Bronchial epithelial cell (primary cell): ENCODE measurements at regions not wholly inside any gene's neighbourhood (a gene's known extent, or its start where the extent isn't known, plus 50 kb on each side); places are given as distances from the start of the nearest gene placed in this dataset.

Experiments
- DNase-seq: peaks from one replicate; pipeline ENCODE4 v3.0.0-alpha.2; 2010; ENCODE audit warnings: low read depth
- FAIRE-seq: peaks from 2 replicates; lab custom pipeline; 2011; peaks lifted over from hg19 to GRCh38; lab: Jason Lieb, UNC
- H3K27me3 ChIP-seq: 2 replicates; pipeline ENCODE4 v1.5.1; 2011; ENCODE audit warnings: low read length; ENCODE audit not compliant: control insufficient read depth, insufficient read depth
- H3K36me3 ChIP-seq: 2 replicates; pipeline ENCODE4 v1.5.1; 2011; ENCODE audit warnings: low read length; ENCODE audit not compliant: control insufficient read depth, insufficient read depth
- H3K4me3 ChIP-seq: 2 replicates; pipeline ENCODE4 v1.5.1; 2011; ENCODE audit warnings: mild to moderate bottlenecking, low read depth, low read length, control low read depth
- CTCF ChIP-seq: IDR thresholded peaks from 2 replicates; pipeline ENCODE4 v1.5.1; 2011; ENCODE audit warnings: mild to moderate bottlenecking, moderate library complexity, low read length, control low read depth, inconsistent platforms; ENCODE audit not compliant: insufficient read depth, severe bottlenecking

GRCh38 chr18:30387401-30387800 lies 655.1 kb downstream of the DSC3 start:
- Histone ChIP-seq H3K4me3 (no peak overlapping the region), H3K36me3 (no peaks in the 10 kb centered on the region), H3K27me3 (no peaks in the 10 kb centered on the region)
- DNase-seq = peak; percentile 40
- peak; percentile 13 for FAIRE-seq
- TF ChIP-seq CTCF = no peak

DNA sequence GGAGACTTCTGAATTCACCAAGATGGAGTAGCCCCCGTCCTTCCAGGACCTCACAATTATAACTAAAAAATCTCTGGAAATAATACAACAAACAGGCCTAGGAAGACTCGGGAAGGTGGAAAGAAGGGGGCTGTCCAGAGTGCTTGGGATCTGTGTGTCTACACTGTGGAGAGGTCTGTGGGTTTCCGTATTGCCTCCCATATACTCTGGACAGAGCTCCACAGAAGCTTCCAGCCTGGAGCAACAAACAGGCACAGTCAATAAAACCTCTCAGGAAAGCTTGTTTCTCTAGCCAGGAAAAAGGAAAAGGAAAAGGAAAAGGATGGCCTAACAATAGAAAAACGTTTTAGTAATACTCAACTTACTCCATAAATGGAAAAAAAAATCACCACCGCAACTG lies 655.9 kb downstream of the DSC3 start:
- no peak for FAIRE-seq
- H3K27me3 ChIP-seq = no peaks in the 10 kb centered on the region
- H3K4me3 ChIP-seq = no peak overlapping the region
- H3K36me3 ChIP-seq = no peaks in the 10 kb centered on the region
- no peak for TF ChIP-seq CTCF
- DNase-seq = no peak

DNA sequence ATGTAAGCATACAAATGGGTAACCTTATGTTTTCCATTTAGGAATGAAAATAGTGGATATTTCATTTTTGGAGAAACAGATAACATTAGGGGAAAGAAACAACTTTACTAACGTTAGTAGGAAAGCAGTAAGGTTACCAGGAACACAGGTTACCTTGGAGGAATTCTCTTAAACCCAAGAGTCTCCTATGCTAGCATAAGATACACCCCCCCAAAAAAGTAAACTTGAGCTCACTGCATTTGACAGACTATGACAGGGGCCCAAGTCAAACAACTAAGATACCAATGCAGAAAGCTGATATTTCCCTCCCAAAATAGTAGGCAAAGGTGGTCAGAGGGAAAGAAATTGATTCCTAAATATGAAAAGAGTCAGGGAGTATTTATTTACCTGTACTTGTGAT lies 656.9 kb downstream of the DSC3 start:
- no peak for TF ChIP-seq CTCF
- Histone ChIP-seq H3K36me3 (no peaks in the 10 kb centered on the region), H3K4me3 (no peak overlapping the region), H3K27me3 (no peaks in the 10 kb centered on the region)
- DNase-seq (no peak), FAIRE-seq (no peak)

GRCh38 chr18:30381826-30382225 lies 660.7 kb downstream of the DSC3 start:
- no peak overlapping the region for H3K4me3 ChIP-seq
- no peaks in the 10 kb centered on the region for H3K36me3 ChIP-seq
- no peak for DNase-seq
- H3K27me3 ChIP-seq = no peaks in the 10 kb centered on the region
- FAIRE-seq = no peak
- TF ChIP-seq CTCF = no peak

DNA sequence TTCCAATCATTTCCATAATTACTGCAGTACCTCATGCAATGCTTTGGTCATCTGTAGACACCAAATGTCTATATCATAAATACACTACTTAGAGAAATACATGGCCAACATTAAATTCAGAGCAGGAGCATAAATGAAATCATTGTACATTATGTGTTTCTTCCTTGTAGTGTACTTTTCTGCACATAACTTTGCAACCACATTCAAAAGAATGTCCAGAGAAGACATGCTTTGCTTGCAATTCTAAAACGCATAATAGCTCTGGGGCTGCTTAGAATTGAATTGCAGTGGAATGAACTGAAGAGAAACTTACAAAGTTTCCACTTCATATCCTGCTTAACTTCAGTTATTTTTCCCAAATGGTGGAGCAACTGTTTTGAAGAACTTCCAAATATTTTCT lies 664.4 kb downstream of the DSC3 start:
- FAIRE-seq = no peak
- no peak for DNase-seq
- H3K36me3 ChIP-seq = no peaks in the 10 kb centered on the region
- H3K27me3 ChIP-seq = no peaks in the 10 kb centered on the region
- H3K4me3 ChIP-seq = no peak overlapping the region
- TF ChIP-seq CTCF = no peak

- H3K36me3 ChIP-seq = no peaks in the 10 kb centered on the region
- FAIRE-seq = no peak
- no peaks in the 10 kb centered on the region for H3K27me3 ChIP-seq
- no peak for TF ChIP-seq CTCF
- H3K4me3 ChIP-seq = no peak overlapping the region
- DNase-seq = no peak
These were observed 666.0 kb downstream of the DSC3 start for GRCh38 chr18:30376515-30376914.
